ENCODE measurements at regions not wholly inside any gene's neighbourhood (a gene's known extent, or its start where the extent isn't known, plus 50 kb on each side); places are given as distances from the start of the nearest gene placed in this dataset.

DNA sequence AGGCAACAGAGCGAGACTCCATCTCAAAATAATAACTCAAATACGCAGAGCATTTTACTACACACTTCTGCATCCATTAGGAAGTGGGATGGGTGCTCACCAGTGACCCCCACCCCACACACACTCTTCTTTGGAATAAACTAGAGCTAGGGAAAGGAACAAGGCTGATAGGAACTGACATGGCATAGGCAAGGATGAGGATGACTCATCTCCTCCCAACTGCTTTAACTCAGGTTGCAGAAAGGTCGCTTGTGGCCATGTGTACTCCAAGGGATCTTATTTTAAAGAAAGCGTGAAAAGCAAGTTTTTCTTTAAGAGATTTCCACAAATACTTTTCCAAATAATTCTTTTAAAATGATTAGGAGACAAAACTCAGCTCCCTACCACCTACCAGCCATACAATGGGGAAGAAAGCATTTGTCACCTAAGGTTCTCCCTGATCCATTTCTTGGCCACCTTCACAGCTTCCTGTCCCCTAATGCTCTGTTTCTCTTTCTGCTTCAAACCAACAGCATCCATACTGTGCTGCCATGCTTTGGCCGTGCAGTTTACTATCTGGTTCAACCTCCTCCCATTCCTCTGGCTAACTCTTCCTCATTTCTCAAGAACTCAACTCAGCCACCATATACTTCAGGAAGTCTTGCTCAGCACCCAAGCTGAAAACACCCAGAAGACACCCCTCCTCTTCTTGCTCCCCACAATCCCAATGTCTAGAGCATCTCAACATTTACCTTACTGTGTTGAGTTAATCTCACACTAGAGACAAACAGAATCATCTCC lies 211.9 kb downstream of the ACTL7B start:
- CTCF ChIA-PET: no interaction called here
- POLR2A ChIA-PET: no interaction called here
- Histone ChIP-seq H3K4me2 (replicated peaks; ENCODE audit: low read depth, low read length, poor library complexity, severe bottlenecking) (no peak overlapping the region), H3K27me3 (replicated peaks in 1 of 4; ENCODE audit: control extremely low read depth in 1 of 4, control insufficient read depth in 3 of 4, insufficient read depth in 4 of 4, low read length in 3 of 4) (no peaks in the 10 kb centered on the region), H3K4me3 (ENCODE audit: control extremely low read depth in 1 of 5, extremely low read depth in 1 of 5, insufficient read depth in 1 of 5, low read depth in 2 of 5, low read length in 4 of 5) (no peak overlapping the region), H2AFZ (ENCODE audit: insufficient read depth, low read depth, low read length, poor library complexity, severe bottlenecking) (no peak overlapping the region), H3K27ac (ENCODE audit: low read length in 2 of 2) (no peak overlapping the region), H4K20me1 (ENCODE audit: control insufficient read depth, insufficient read depth, low read length, poor library complexity, severe bottlenecking) (no peaks in the 10 kb centered on the region), H3K36me3 (replicated peaks in 1 of 2; ENCODE audit: control extremely low read depth in 1 of 2, control insufficient read depth in 1 of 2, extremely low read depth in 1 of 2, insufficient read depth in 2 of 2, low read length in 1 of 2) (no peaks in the 10 kb centered on the region), H3K9ac (ENCODE audit: low read length) (no peak overlapping the region), H3K9me3 (ENCODE audit: control extremely low read depth in 1 of 3, control insufficient read depth in 2 of 3, insufficient read depth in 1 of 3, low read length in 2 of 3) (no peaks in the 10 kb centered on the region), H3K79me2 (ENCODE audit: control insufficient read depth, insufficient read depth, low read length) (no peaks in the 10 kb centered on the region), H3K4me1 (ENCODE audit: control insufficient read depth in 2 of 2, insufficient read depth in 2 of 2, low read length in 2 of 2) (no peaks in the 10 kb centered on the region)
- H3K4me1 Mint-ChIP-seq: peaks cover 3% of the 10 kb centered on the region
- intact Hi-C loops (cut with micrococcal nuclease): no loop called here
- no peak overlapping the region for H3K27ac Mint-ChIP-seq
- ATAC-seq (ENCODE audit: low read depth) (no peak), DNase-seq (no peak)
- TF ChIP-seq, protein P1, sequence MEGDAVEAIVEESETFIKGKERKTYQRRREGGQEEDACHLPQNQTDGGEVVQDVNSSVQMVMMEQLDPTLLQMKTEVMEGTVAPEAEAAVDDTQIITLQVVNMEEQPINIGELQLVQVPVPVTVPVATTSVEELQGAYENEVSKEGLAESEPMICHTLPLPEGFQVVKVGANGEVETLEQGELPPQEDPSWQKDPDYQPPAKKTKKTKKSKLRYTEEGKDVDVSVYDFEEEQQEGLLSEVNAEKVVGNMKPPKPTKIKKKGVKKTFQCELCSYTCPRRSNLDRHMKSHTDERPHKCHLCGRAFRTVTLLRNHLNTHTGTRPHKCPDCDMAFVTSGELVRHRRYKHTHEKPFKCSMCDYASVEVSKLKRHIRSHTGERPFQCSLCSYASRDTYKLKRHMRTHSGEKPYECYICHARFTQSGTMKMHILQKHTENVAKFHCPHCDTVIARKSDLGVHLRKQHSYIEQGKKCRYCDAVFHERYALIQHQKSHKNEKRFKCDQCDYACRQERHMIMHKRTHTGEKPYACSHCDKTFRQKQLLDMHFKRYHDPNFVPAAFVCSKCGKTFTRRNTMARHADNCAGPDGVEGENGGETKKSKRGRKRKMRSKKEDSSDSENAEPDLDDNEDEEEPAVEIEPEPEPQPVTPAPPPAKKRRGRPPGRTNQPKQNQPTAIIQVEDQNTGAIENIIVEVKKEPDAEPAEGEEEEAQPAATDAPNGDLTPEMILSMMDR (IDR thresholded peaks at IDR 0.05): no peak
- TF ChIP-seq EZH2 (IDR thresholded peaks at IDR 0.05; ENCODE audit: borderline replicate concordance, insufficient read depth, low read depth, low read length, poor library complexity, severe bottlenecking): no peak
- 92% methylated on average over 1 of the region's 5 CpGs for WGBS (ENCODE audit: insufficient coverage)
- H3K9me3 Mint-ChIP-seq (ENCODE audit: insufficient read depth): no peaks in the 10 kb centered on the region
- H3K4me3 Mint-ChIP-seq: no peak overlapping the region
- H3K27me3 Mint-ChIP-seq: peaks cover 4% of the 10 kb centered on the region

DNA sequence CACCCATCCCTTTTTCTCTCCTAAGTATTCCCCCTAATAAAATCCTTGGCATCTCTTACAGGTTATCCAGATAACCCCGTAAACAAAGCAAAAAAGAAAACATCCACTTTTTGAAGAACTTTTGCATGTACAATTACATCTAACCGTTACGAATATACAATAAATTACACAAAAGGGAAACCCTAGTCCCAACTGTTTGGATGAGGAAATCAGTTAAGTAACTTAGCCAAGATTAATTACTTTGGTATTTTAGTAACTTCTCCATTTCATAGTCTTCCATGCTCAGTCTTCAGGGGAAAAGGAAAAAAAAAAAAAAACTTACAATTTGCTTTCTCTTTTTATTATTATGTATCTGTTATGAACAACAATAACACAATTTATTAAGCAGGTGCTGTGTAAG lies 212.9 kb downstream of the ACTL7B start:
- intact Hi-C loops (cut with micrococcal nuclease): no loop called here
- H3K4me1 ChIP-seq (ENCODE audit: control insufficient read depth in 2 of 2, insufficient read depth in 2 of 2, low read length in 2 of 2): no peaks in the 10 kb centered on the region
- POLR2A ChIA-PET: no interaction called here
- no peak overlapping the region for H3K9ac ChIP-seq (ENCODE audit: low read length)
- no peak for TF ChIP-seq EZH2 (IDR thresholded peaks at IDR 0.05; ENCODE audit: borderline replicate concordance, insufficient read depth, low read depth, low read length, poor library complexity, severe bottlenecking)
- TF ChIP-seq, protein P1 (IDR thresholded peaks at IDR 0.05): no peak
- H3K9me3 Mint-ChIP-seq (ENCODE audit: insufficient read depth): no peaks in the 10 kb centered on the region
- H3K27me3 Mint-ChIP-seq: peaks cover 4% of the 10 kb centered on the region
- H3K4me2 ChIP-seq (replicated peaks; ENCODE audit: low read depth, low read length, poor library complexity, severe bottlenecking): no peak overlapping the region
- H3K36me3 ChIP-seq (replicated peaks in 1 of 2; ENCODE audit: control extremely low read depth in 1 of 2, control insufficient read depth in 1 of 2, extremely low read depth in 1 of 2, insufficient read depth in 2 of 2, low read length in 1 of 2): no peaks in the 10 kb centered on the region
- H3K27ac Mint-ChIP-seq: no peak overlapping the region
- no peak overlapping the region for H3K4me3 Mint-ChIP-seq
- no peak overlapping the region for H3K27ac ChIP-seq (ENCODE audit: low read length in 2 of 2)
- no peaks in the 10 kb centered on the region for H3K79me2 ChIP-seq (ENCODE audit: control insufficient read depth, insufficient read depth, low read length)
- DNase-seq: no peak
- H4K20me1 ChIP-seq (ENCODE audit: control insufficient read depth, insufficient read depth, low read length, poor library complexity, severe bottlenecking): no peaks in the 10 kb centered on the region
- H3K4me1 Mint-ChIP-seq: peaks cover 3% of the 10 kb centered on the region
- H3K4me3 ChIP-seq (ENCODE audit: control extremely low read depth in 1 of 5, extremely low read depth in 1 of 5, insufficient read depth in 1 of 5, low read depth in 2 of 5, low read length in 4 of 5): no peak overlapping the region
- no peaks in the 10 kb centered on the region for H3K27me3 ChIP-seq (replicated peaks in 1 of 4; ENCODE audit: control extremely low read depth in 1 of 4, control insufficient read depth in 3 of 4, insufficient read depth in 4 of 4, low read length in 3 of 4)
- H2AFZ ChIP-seq (ENCODE audit: insufficient read depth, low read depth, low read length, poor library complexity, severe bottlenecking): no peak overlapping the region
- ATAC-seq (ENCODE audit: low read depth): no peak
- WGBS (ENCODE audit: insufficient coverage): no CpG with 5 or more reads among the region's 3 CpGs
- CTCF ChIA-PET: no interaction called here
- H3K9me3 ChIP-seq (ENCODE audit: control extremely low read depth in 1 of 3, control insufficient read depth in 2 of 3, insufficient read depth in 1 of 3, low read length in 2 of 3): no peaks in the 10 kb centered on the region

Measured in B cell (primary cell).